IMR-90 (cell line): ENCODE measurements at regions not wholly inside any gene's neighbourhood (a gene's known extent, or its start where the extent isn't known, plus 50 kb on each side); places are given as distances from the start of the nearest gene placed in this dataset.

ENCODE experiments used
- ATAC-seq: fragments of 200-7000 bp; cut with Tn5 transposase; 2 replicates; pipeline ENCODE4 v1.9.1; 2020; ENCODE audit warnings: low read depth, mild to moderate bottlenecking, moderate library complexity
- BruUV-seq: library from RNA; stranded (reverse); fragments of 400-500 nt; replicated peaks from 2 replicates; lab custom pipeline; 2021; lab: Mats Ljungman, UMichigan
- CTCF ChIA-PET: fragments of 300-600 bp; formaldehyde crosslinking; extraction: SDS; loops from one replicate; lab custom pipeline; 2021; ENCODE audit warnings: antibody characterized with exemption; lab: Yijun Ruan, JAX
- POLR2A ChIA-PET: fragments of 300-600 bp; sonication (Branson Sonifier 250); formaldehyde crosslinking; loops from one replicate; lab custom pipeline; 2022; ENCODE audit warnings: antibody characterized with exemption; ENCODE audit not compliant: unreplicated experiment; lab: Charles Lee
- DNase-seq: peaks from one replicate; pipeline ENCODE4 v3.0.0; 2013
- H2AFZ ChIP-seq: replicated peaks from 2 replicates; pipeline ENCODE3; 2013; ENCODE audit warnings: low read length, mild to moderate bottlenecking; ENCODE audit not compliant: poor library complexity
- H2AK5ac ChIP-seq: 2 replicates; pipeline ENCODE4 v1.6.1; 2013; ENCODE audit warnings: low read depth, low read length, inconsistent platforms
- H2AK9ac ChIP-seq: replicated peaks from 2 replicates; pipeline ENCODE3; 2013; ENCODE audit warnings: mild to moderate bottlenecking, low read depth, low read length, moderate library complexity; ENCODE audit not compliant: poor library complexity
- H2BK120ac ChIP-seq: 2 replicates; pipeline ENCODE4 v1.6.1; 2013; ENCODE audit warnings: low read depth, low read length, inconsistent platforms
- H2BK15ac ChIP-seq: 3 replicates; pipeline ENCODE4 v1.6.1; 2013; ENCODE audit warnings: low read depth, low read length, inconsistent platforms
- H2BK20ac ChIP-seq: 2 replicates; pipeline ENCODE4 v1.6.1; 2013; ENCODE audit warnings: low read depth, mild to moderate bottlenecking, inconsistent platforms, low read length, moderate library complexity
- H2BK5ac ChIP-seq: 2 replicates; pipeline ENCODE4 v1.6.1; 2013; ENCODE audit warnings: mild to moderate bottlenecking, low read depth, low read length, inconsistent platforms; ENCODE audit not compliant: poor library complexity, severe bottlenecking
- H3K14ac ChIP-seq: replicated peaks from 2 replicates; pipeline ENCODE4 v1.6.1; 2013; ENCODE audit warnings: low read depth, low read length, inconsistent platforms
- H3K18ac ChIP-seq: 2 replicates; pipeline ENCODE4 v1.6.1; 2013; ENCODE audit warnings: low read depth, low read length, control low read depth
- H3K23ac ChIP-seq: 2 replicates; pipeline ENCODE4 v1.6.1; 2013; ENCODE audit warnings: low read depth, low read length, inconsistent platforms
- H3K27ac ChIP-seq: 2 replicates; pipeline ENCODE4 v1.5.1; 2013; ENCODE audit warnings: mild to moderate bottlenecking, control low read depth, low read length; ENCODE audit not compliant: insufficient read depth
- H3K27me3 ChIP-seq: 2 replicates; pipeline ENCODE4 v1.6.1; 2013; ENCODE audit warnings: low read length; ENCODE audit not compliant: control insufficient read depth, insufficient read depth
- H3K36me3 ChIP-seq: 2 replicates; pipeline ENCODE4 v1.6.1; 2013; ENCODE audit warnings: low read length, mixed read lengths; ENCODE audit not compliant: control insufficient read depth, insufficient read depth
- H3K4ac ChIP-seq: 2 replicates; pipeline ENCODE4 v1.6.1; 2013; ENCODE audit warnings: low read depth, low read length, inconsistent platforms
- H3K4me1 ChIP-seq: 2 replicates; pipeline ENCODE4 v1.6.1; 2013; ENCODE audit warnings: low read length, mixed read lengths; ENCODE audit not compliant: control insufficient read depth, insufficient read depth
- H3K4me2 ChIP-seq: 2 replicates; pipeline ENCODE4 v1.6.1; 2013; ENCODE audit warnings: low read depth, mild to moderate bottlenecking, control low read depth, low read length, moderate library complexity
- H3K4me3 ChIP-seq: 2 replicates; pipeline ENCODE4 v1.5.1; 2013; ENCODE audit warnings: low read depth, mild to moderate bottlenecking, control low read depth, low read length, moderate library complexity; ENCODE audit not compliant: insufficient read depth
- H3K56ac ChIP-seq: 2 replicates; pipeline ENCODE4 v1.6.1; 2013; ENCODE audit warnings: low read length, inconsistent platforms; ENCODE audit not compliant: insufficient read depth; ENCODE audit errors: extremely low read depth
- H3K79me1 ChIP-seq, 2 experiments: 2 replicates each; pipeline ENCODE4 v1.6.1; 2013; ENCODE audit warnings: low read length in 2 of 2, inconsistent platforms in 1 of 2, low read depth in 1 of 2
- H3K9ac ChIP-seq: 2 replicates; pipeline ENCODE4 v1.6.1; 2013; ENCODE audit warnings: low read depth, low read length, control low read depth
- H3K9me1 ChIP-seq: 2 replicates; pipeline ENCODE4 v1.6.1; 2013; ENCODE audit warnings: low read length, inconsistent platforms; ENCODE audit not compliant: insufficient read depth
- H3K9me3 ChIP-seq: 2 replicates; pipeline ENCODE4 v1.6.1; 2013; ENCODE audit warnings: low read length; ENCODE audit not compliant: control insufficient read depth, insufficient read depth
- H4K20me1 ChIP-seq: 2 replicates; pipeline ENCODE4 v1.6.1; 2013; ENCODE audit warnings: low read length, inconsistent platforms; ENCODE audit not compliant: insufficient read depth
- H4K5ac ChIP-seq: 2 replicates; pipeline ENCODE4 v1.6.1; 2013; ENCODE audit warnings: mild to moderate bottlenecking, low read depth, low read length, control low read depth
- H4K8ac ChIP-seq, 2 experiments: 2 replicates each; pipeline ENCODE4 v1.6.1; 2013; ENCODE audit warnings: low read depth in 2 of 2, low read length in 2 of 2, control low read depth in 1 of 2, inconsistent platforms in 1 of 2
- H4K91ac ChIP-seq: 2 replicates; pipeline ENCODE4 v1.6.1; 2013; ENCODE audit warnings: low read depth, low read length, inconsistent platforms; ENCODE audit not compliant: insufficient read depth
- CEBPB ChIP-seq: IDR thresholded peaks from 2 replicates; pipeline ENCODE4 v1.6.1; 2012; ENCODE audit warnings: low read depth, low read length, improper control_type of control experiment
- MXI1 ChIP-seq: IDR thresholded peaks from 2 replicates; pipeline ENCODE4 v1.6.1; 2012; ENCODE audit warnings: low read depth, mild to moderate bottlenecking, low read length, moderate library complexity, borderline replicate concordance
- POLR2A ChIP-seq: IDR thresholded peaks from 2 replicates; pipeline ENCODE4 v1.6.1; 2012; ENCODE audit warnings: mild to moderate bottlenecking, low read depth, low read length
- WGBS, 2 experiments: methylation state at CpG; one replicate each; pipeline versions ENCODE4 v1.1.5 to v1.1.7; 2013; ENCODE audit warnings: missing lambda C conversion rate in 2 of 2; ENCODE audit not compliant: insufficient read length in 1 of 2; ENCODE audit errors: extremely low coverage in 2 of 2; 5-methylcytosine and 5-hydroxymethylcytosine counted together
- dilution Hi-C: fragments of 300-500 bp; cut with HindIII; formaldehyde crosslinking; loops from one replicate; pipeline ENCODE4 v1.14.3; 2018; ENCODE audit warnings: low sequenced_read_pairs; ENCODE audit not compliant: unreplicated experiment
- in situ Hi-C: fragments of 300-500 bp; cut with MboI; formaldehyde crosslinking; loops from 3 replicates; pipeline ENCODE4 v1.14.3; 2019; ENCODE audit warnings: low sequenced_read_pairs, inconsistent platforms, mixed read lengths
- intact Hi-C: fragments of 100-400 bp; cut with micrococcal nuclease; formaldehyde crosslinking; loops from 2 replicates; pipeline ENCODE4 v1.10.0; 2022

DNA sequence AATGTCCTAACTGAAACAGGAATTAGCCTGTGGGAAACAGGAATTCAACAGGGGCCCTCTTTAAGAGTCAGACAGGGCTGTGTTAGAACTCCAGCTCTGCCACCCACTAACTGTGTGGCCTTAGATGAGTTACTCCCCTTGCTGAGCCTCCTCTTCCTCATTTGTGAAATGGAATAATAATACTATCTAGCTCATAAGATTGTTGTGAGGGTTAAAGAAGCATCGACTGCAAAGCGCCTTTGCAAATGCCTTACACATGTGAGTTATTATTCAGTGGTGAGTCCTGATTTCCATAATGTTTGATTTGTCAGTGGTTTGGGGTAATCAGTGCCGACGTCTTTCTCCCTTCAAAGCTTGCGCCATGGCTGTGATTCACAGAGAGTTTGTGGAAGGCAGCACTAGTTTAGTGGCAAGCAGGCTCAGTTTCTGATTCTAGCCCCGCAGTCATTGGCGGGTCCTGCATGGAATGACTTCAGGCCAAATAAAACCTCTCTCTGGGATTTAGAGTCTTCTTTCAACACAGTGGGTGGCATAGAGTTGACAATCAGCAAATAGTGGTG, 388.5 kb downstream of the PLPP3 start:
- H3K27ac ChIP-seq: no peak overlapping the region
- CTCF ChIA-PET: interaction anchor here (1.2 kb wide), 1 partner anchor 394 kb away, joined by 3 read pairs; no protein-coding TSS in a partner anchor

More for the DNA sequence above, 388.5 kb downstream of the PLPP3 start:
- H4K91ac ChIP-seq: no peak overlapping the region; the same call in 1 of the 2 replicates
- H2AFZ ChIP-seq: no peak overlapping the region
- TF ChIP-seq CEBPB (peak; percentile 26; the same call in 1 of the 2 replicates), POLR2A (no peak), MXI1 (no peak)
- peak; percentile 17; the same call in 1 of the 2 replicates for ATAC-seq
- H3K36me3 ChIP-seq: no peaks in the 10 kb centered on the region
- WGBS, 2 experiments: no CpG with 5 or more reads among the region's 7 CpGs
- H3K4ac ChIP-seq: no peak overlapping the region
- no peak overlapping the region for H3K23ac ChIP-seq
- no peak overlapping the region for H2AK5ac ChIP-seq
- no peak overlapping the region for H3K14ac ChIP-seq
- H3K4me3 ChIP-seq: no peak overlapping the region
- no peak overlapping the region for H3K9ac ChIP-seq
- BruUV-seq: no TSS peak
- POLR2A ChIA-PET: interaction anchor here (0.7 kb wide), 1 partner anchor 9 kb away, joined by 3 read pairs; no protein-coding TSS in a partner anchor
- H2BK5ac ChIP-seq: no peak overlapping the region
- H2BK120ac ChIP-seq: no peak overlapping the region
- no peak overlapping the region for H4K8ac ChIP-seq
- no peak overlapping the region for H3K4me2 ChIP-seq
- intact Hi-C loops (no loop called here), in situ Hi-C loops (no loop called here), dilution Hi-C loops (no loop called here)
- DNase-seq: peak; percentile 40
- H4K20me1 ChIP-seq: no peaks in the 10 kb centered on the region
- peak overlapping the region; percentile 12; the same call in 1 of the 2 replicates for H3K18ac ChIP-seq
- H2BK20ac ChIP-seq: no peak overlapping the region
- H4K5ac ChIP-seq: no peak overlapping the region
- H3K4me1 ChIP-seq: peaks cover 8% of the 10 kb centered on the region
- H3K56ac ChIP-seq: no peak overlapping the region
- no peaks in the 10 kb centered on the region for H3K79me1 ChIP-seq
- H3K9me1 ChIP-seq: 0 out of 2 replicates have a peak, but pooled peaks cover 2% of the 10 kb centered on the region
- peak overlapping the region; percentile 16; the same call in 1 of the 3 replicates for H2BK15ac ChIP-seq
- H2AK9ac ChIP-seq: no peak overlapping the region
- H3K9me3 ChIP-seq: no peaks in the 10 kb centered on the region
- no peaks in the 10 kb centered on the region; the same call in 1 of the 2 replicates for H3K27me3 ChIP-seq
